ENCODE measurements at regions not wholly inside any gene's neighbourhood (a gene's known extent, or its start where the extent isn't known, plus 50 kb on each side); places are given as distances from the start of the nearest gene placed in this dataset.

- DNase-seq (ENCODE audit: low read depth in 1 of 2, low spot score in 1 of 2) (no peak), FAIRE-seq (no peak), ATAC-seq (no peak)
- Histone ChIP-seq H3K9me3 (no peaks in the 10 kb centered on the region), H3K4me3 (no peak overlapping the region), H3K27ac (no peak overlapping the region), H3K4me2 (no peak overlapping the region), H3K4me1 (no peaks in the 10 kb centered on the region)
- TF ChIP-seq ZC3H11A (IDR thresholded peaks at IDR 0.05) (no peak), HES2 (IDR thresholded peaks at IDR 0.05) (no peak), SMC3 (IDR thresholded peaks at IDR 0.05) (no peak), TP53 (CRISPR knock-in tag; IDR thresholded peaks at IDR 0.05) (no peak), CBX8 (IDR thresholded peaks at IDR 0.05) (no peak), JUN (IDR thresholded peaks at IDR 0.05) (no peak), NR3C1 (IDR thresholded peaks at IDR 0.05) (no peak), EHF (CRISPR knock-in tag; IDR thresholded peaks at IDR 0.05) (no peak), RFX5 (IDR thresholded peaks at IDR 0.05) (no peak), TFCP2L1 (CRISPR knock-in tag; IDR thresholded peaks at IDR 0.05) (no peak), CHD2 (IDR thresholded peaks at IDR 0.05; ENCODE audit: low read length, partially characterized antibody) (no peak)
- POLR2A ChIA-PET = no interaction called here
- CTCF ChIA-PET = no interaction called here
Measured at GRCh38 chr2:192813341-192813740, 618.6 kb upstream of the TMEFF2 start.

GRCh38 chr2:192809173-192809572, 614.4 kb upstream of the TMEFF2 start:
- Histone ChIP-seq H3K4me1 (no peaks in the 10 kb centered on the region), H3K4me3 (no peak overlapping the region), H3K27ac (no peak overlapping the region), H3K4me2 (no peak overlapping the region), H3K9me3 (peaks cover 2% of the 10 kb centered on the region; the same call in 1 of the 3 replicates)
- no peak for FAIRE-seq
- WGBS (ENCODE audit: missing lambda C conversion rate) = 3% methylated on average over 2 of the region's 2 CpGs
- CTCF ChIA-PET = interaction anchor here (1.2 kb wide), 1 partner anchor 164 kb away, joined by 3 read pairs; no protein-coding TSS in a partner anchor
- no peak for ATAC-seq
- no peak for DNase-seq (ENCODE audit: low read depth in 1 of 2, low spot score in 1 of 2)
- POLR2A ChIA-PET = no interaction called here
- TF ChIP-seq POLR2AphosphoS2 (conservative IDR thresholded peaks at IDR 0.05; ENCODE audit: low read length) (no peak), EP300 (IDR thresholded peaks at IDR 0.05) (no peak), ESRRA (IDR thresholded peaks at IDR 0.05; ENCODE audit: borderline replicate concordance, low read length) (no peak), ELK1 (IDR thresholded peaks at IDR 0.05; ENCODE audit: low read depth, low read length) (no peak), POLR2A (IDR thresholded peaks at IDR 0.05; ENCODE audit: low read length) (no peak), NR3C1 (IDR thresholded peaks at IDR 0.05) (no peak), HES2 (IDR thresholded peaks at IDR 0.05) (no peak), KDM5A (IDR thresholded peaks at IDR 0.05) (no peak), EHF (CRISPR knock-in tag; IDR thresholded peaks at IDR 0.05) (no peak), RNF2 (IDR thresholded peaks at IDR 0.05; ENCODE audit: borderline replicate concordance, low read depth) (no peak)

GRCh38 chr2:192783643-192784042, 588.9 kb upstream of the TMEFF2 start:
- Histone ChIP-seq H3K9me3 (no peaks in the 10 kb centered on the region), H3K4me2 (no peak overlapping the region), H3K27ac (no peak overlapping the region), H3K4me3 (no peak overlapping the region), H3K4me1 (no peaks in the 10 kb centered on the region)
- ATAC-seq (no peak), FAIRE-seq (no peak), DNase-seq (ENCODE audit: low read depth in 1 of 2, low spot score in 1 of 2) (no peak)
- ChIA-PET POLR2A (no interaction called here), CTCF (no interaction called here)
- TF ChIP-seq USF2 (IDR thresholded peaks at IDR 0.05) (no peak), RNF2 (IDR thresholded peaks at IDR 0.05; ENCODE audit: borderline replicate concordance, low read depth) (no peak), CBX2 (IDR thresholded peaks at IDR 0.05; ENCODE audit: borderline replicate concordance, low read depth) (no peak), RCOR1 (IDR thresholded peaks at IDR 0.05; ENCODE audit: low read depth, low read length) (no peak), POLR2AphosphoS2 (conservative IDR thresholded peaks at IDR 0.05; ENCODE audit: low read length) (no peak), SMC3 (IDR thresholded peaks at IDR 0.05) (no peak), NR3C1 (IDR thresholded peaks at IDR 0.05) (no peak), ZFP36 (IDR thresholded peaks at IDR 0.05; ENCODE audit: borderline replicate concordance, partially characterized antibody) (no peak), NPAS2 (CRISPR knock-in tag; IDR thresholded peaks at IDR 0.05; ENCODE audit: borderline replicate concordance) (no peak), E2F6 (IDR thresholded peaks at IDR 0.05; ENCODE audit: borderline replicate concordance, low read depth) (no peak), JUN (IDR thresholded peaks at IDR 0.05) (no peak), RFX5 (IDR thresholded peaks at IDR 0.05) (no peak), CHD2 (IDR thresholded peaks at IDR 0.05; ENCODE audit: low read length, partially characterized antibody) (no peak), CBX8 (IDR thresholded peaks at IDR 0.05) (no peak), NFE2L2 (conservative IDR thresholded peaks at IDR 0.05; ENCODE audit: low read length) (no peak), JUNB (IDR thresholded peaks at IDR 0.05) (no peak)
- WGBS (ENCODE audit: missing lambda C conversion rate) = 71% methylated on average over 2 of the region's 3 CpGs
